ENCODE measurements at regions not wholly inside any gene's neighbourhood (a gene's known extent, or its start where the extent isn't known, plus 50 kb on each side); places are given as distances from the start of the nearest gene placed in this dataset.

DNA sequence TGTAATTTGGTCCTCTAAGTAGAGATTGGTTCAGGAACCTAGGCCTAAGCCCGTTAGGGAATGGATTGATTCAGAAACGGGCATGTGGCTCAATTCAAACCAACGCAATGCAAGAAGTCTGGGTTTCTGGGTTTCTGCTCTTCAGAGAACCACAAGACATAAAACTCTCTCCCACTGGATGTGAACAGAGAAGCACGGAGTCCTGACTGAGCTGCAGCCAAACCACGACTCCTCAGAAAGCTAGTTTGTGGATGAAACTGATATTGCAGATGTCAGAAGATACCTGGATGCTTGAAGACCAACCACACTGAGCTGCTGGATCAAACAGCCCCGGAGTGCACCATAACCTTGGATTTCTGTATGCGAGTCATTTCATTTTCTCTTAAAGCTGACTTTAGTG, 50.0 kb downstream of the SOD2 start:
- Histone ChIP-seq H3K4me3 (replicated peaks; ENCODE audit: low read depth, low read length) (no peak overlapping the region), H3K36me3 (ENCODE audit: control insufficient read depth, insufficient read depth, low read length) (no peaks in the 10 kb centered on the region), H3K27me3 (replicated peaks; ENCODE audit: control insufficient read depth, insufficient read depth, low read length) (no peaks in the 10 kb centered on the region)
- no peak for DNase-seq (ENCODE audit: extremely low read depth, insufficient read length)
- no peak for TF ChIP-seq CTCF (IDR thresholded peaks at IDR 0.05; ENCODE audit: insufficient read depth, low read length, poor library complexity, severe bottlenecking)

GRCh38 chr6:159642481-159642880, 50.6 kb downstream of the SOD2 start:
- TF ChIP-seq CTCF (IDR thresholded peaks at IDR 0.05; ENCODE audit: insufficient read depth, low read length, poor library complexity, severe bottlenecking): no peak
- Histone ChIP-seq H3K36me3 (ENCODE audit: control insufficient read depth, insufficient read depth, low read length) (no peaks in the 10 kb centered on the region), H3K27me3 (replicated peaks; ENCODE audit: control insufficient read depth, insufficient read depth, low read length) (no peaks in the 10 kb centered on the region), H3K4me3 (replicated peaks; ENCODE audit: low read depth, low read length) (no peak overlapping the region)
- DNase-seq (ENCODE audit: extremely low read depth, insufficient read length): no peak

- TF ChIP-seq CTCF (IDR thresholded peaks at IDR 0.05; ENCODE audit: insufficient read depth, low read length, poor library complexity, severe bottlenecking): no peak
- DNase-seq (ENCODE audit: extremely low read depth, insufficient read length): no peak
- no peaks in the 10 kb centered on the region for H3K27me3 ChIP-seq (replicated peaks; ENCODE audit: control insufficient read depth, insufficient read depth, low read length)
- H3K4me3 ChIP-seq (replicated peaks; ENCODE audit: low read depth, low read length): no peak overlapping the region
- no peaks in the 10 kb centered on the region for H3K36me3 ChIP-seq (ENCODE audit: control insufficient read depth, insufficient read depth, low read length)
Measured at GRCh38 chr6:159640722-159641482, 52.1 kb downstream of the SOD2 start.

DNA sequence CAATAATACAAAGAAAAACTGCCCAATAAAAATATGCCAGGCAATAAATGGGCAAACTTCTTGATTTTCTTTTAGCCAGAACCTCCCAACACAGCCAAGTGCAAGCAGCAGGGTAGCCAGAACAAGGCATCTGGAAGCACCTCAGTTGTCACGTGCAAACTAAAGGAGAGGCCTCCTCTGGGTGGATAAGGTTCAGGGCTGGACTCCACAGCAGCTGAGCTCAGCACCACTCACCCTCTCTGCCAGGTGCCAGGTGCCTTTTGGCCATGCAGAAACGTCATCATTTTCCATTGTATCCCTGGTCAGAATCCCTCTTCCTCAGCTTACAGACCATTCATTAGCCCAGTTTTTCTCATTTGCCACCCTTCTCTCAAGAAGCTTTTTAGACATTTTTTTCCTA, 52.7 kb downstream of the SOD2 start:
- Histone ChIP-seq H3K27me3 (replicated peaks; ENCODE audit: control insufficient read depth, insufficient read depth, low read length) (no peaks in the 10 kb centered on the region), H3K4me3 (replicated peaks; ENCODE audit: low read depth, low read length) (no peak overlapping the region), H3K36me3 (ENCODE audit: control insufficient read depth, insufficient read depth, low read length) (no peaks in the 10 kb centered on the region)
- no peak for DNase-seq (ENCODE audit: extremely low read depth, insufficient read length)
- TF ChIP-seq CTCF (IDR thresholded peaks at IDR 0.05; ENCODE audit: insufficient read depth, low read length, poor library complexity, severe bottlenecking): no peak

GRCh38 chr6:159639721-159640120, 53.3 kb downstream of the SOD2 start:
- Histone ChIP-seq H3K36me3 (ENCODE audit: control insufficient read depth, insufficient read depth, low read length) (no peaks in the 10 kb centered on the region), H3K4me3 (replicated peaks; ENCODE audit: low read depth, low read length) (no peak overlapping the region), H3K27me3 (replicated peaks; ENCODE audit: control insufficient read depth, insufficient read depth, low read length) (no peaks in the 10 kb centered on the region)
- no peak for TF ChIP-seq CTCF (IDR thresholded peaks at IDR 0.05; ENCODE audit: insufficient read depth, low read length, poor library complexity, severe bottlenecking)
- no peak for DNase-seq (ENCODE audit: extremely low read depth, insufficient read length)

- Histone ChIP-seq H3K27me3 (replicated peaks; ENCODE audit: control insufficient read depth, insufficient read depth, low read length) (no peaks in the 10 kb centered on the region), H3K36me3 (ENCODE audit: control insufficient read depth, insufficient read depth, low read length) (no peaks in the 10 kb centered on the region), H3K4me3 (replicated peaks; ENCODE audit: low read depth, low read length) (no peak overlapping the region)
- DNase-seq (ENCODE audit: extremely low read depth, insufficient read length): no peak
- peak; percentile 54 for TF ChIP-seq CTCF (IDR thresholded peaks at IDR 0.05; ENCODE audit: insufficient read depth, low read length, poor library complexity, severe bottlenecking)
Measured at GRCh38 chr6:159633196-159633595, 59.8 kb downstream of the SOD2 start.
